GM23338 (cell line): ENCODE measurements at regions not wholly inside any gene's neighbourhood (a gene's known extent, or its start where the extent isn't known, plus 50 kb on each side); places are given as distances from the start of the nearest gene placed in this dataset.

Experiments
- ATAC-seq: fragments of 200-7000 bp; cut with Tn5 transposase; 3 replicates; pipeline ENCODE4 v1.9.1; 2020
- DNase-seq: peaks from one replicate; pipeline ENCODE4 v3.0.0-alpha.2; 2015; ENCODE audit warnings: low spot score
- H2AFZ ChIP-seq: fragments of 200-600 bp; sonication (generic); 2 replicates; pipeline ENCODE4 v1.8.0; 2016; ENCODE audit warnings: antibody characterized with exemption, mild to moderate bottlenecking, moderate library complexity
- H3F3A ChIP-seq: fragments of 200-600 bp; sonication (generic); replicated peaks from 2 replicates; pipeline ENCODE4 v1.8.0; 2017; ENCODE audit warnings: antibody characterized with exemption, mixed run types, low read depth
- H3K27ac ChIP-seq: fragments of 200-600 bp; sonication (generic); 2 replicates; pipeline ENCODE4 v1.6.1; 2016; ENCODE audit warnings: low read depth
- H3K27me3 ChIP-seq: fragments of 200-600 bp; sonication (generic); 2 replicates; pipeline ENCODE4 v1.8.0; 2016; ENCODE audit warnings: mild to moderate bottlenecking, mixed run types, moderate library complexity; ENCODE audit not compliant: insufficient read depth
- H3K36me3 ChIP-seq: fragments of 200-600 bp; sonication (generic); 2 replicates; pipeline ENCODE4 v1.8.0; 2016; ENCODE audit warnings: mild to moderate bottlenecking; ENCODE audit not compliant: insufficient read depth
- H3K4me1 ChIP-seq: fragments of 200-600 bp; sonication (generic); 2 replicates; pipeline ENCODE4 v1.8.0; 2016; ENCODE audit warnings: mild to moderate bottlenecking, moderate library complexity; ENCODE audit not compliant: insufficient read depth
- H3K4me2 ChIP-seq: fragments of 200-600 bp; sonication (generic); 2 replicates; pipeline ENCODE4 v1.7.1; 2017; ENCODE audit warnings: mixed run types
- H3K4me3 ChIP-seq: fragments of 200-600 bp; sonication (generic); 2 replicates; pipeline ENCODE4 v1.6.1; 2016; ENCODE audit warnings: mixed run types
- H3K79me2 ChIP-seq: fragments of 200-600 bp; sonication (generic); replicated peaks from 2 replicates; pipeline ENCODE4 v1.8.0; 2017; ENCODE audit warnings: mild to moderate bottlenecking; ENCODE audit not compliant: insufficient read depth
- H3K9me2 ChIP-seq: fragments of 200-600 bp; sonication (generic); 2 replicates; pipeline ENCODE4 v1.8.0; 2017; ENCODE audit not compliant: insufficient read depth
- H4K20me1 ChIP-seq: fragments of 200-600 bp; sonication (generic); replicated peaks from 2 replicates; pipeline ENCODE4 v1.8.0; 2017; ENCODE audit warnings: mild to moderate bottlenecking; ENCODE audit not compliant: insufficient read depth
- H3K27ac Mint-ChIP-seq: 2 replicates; pipeline ENCODE4 v1.8.0; 2020; ENCODE audit warnings: inconsistent platforms, mild to moderate bottlenecking, moderate library complexity, mixed read lengths
- H3K27me3 Mint-ChIP-seq: 3 replicates; pipeline ENCODE4 v1.8.0; 2022; ENCODE audit warnings: low read depth, mild to moderate bottlenecking, moderate library complexity, mixed read lengths, inconsistent platforms; ENCODE audit not compliant: insufficient read depth, poor library complexity
- H3K36me3 Mint-ChIP-seq: 3 replicates; pipeline ENCODE4 v1.8.0; 2021; ENCODE audit warnings: low read depth, mild to moderate bottlenecking, inconsistent platforms, moderate library complexity, mixed read lengths
- H3K4me1 Mint-ChIP-seq: 3 replicates; pipeline ENCODE4 v1.8.0; 2020; ENCODE audit warnings: mild to moderate bottlenecking, inconsistent platforms, mixed read lengths
- H3K4me3 Mint-ChIP-seq: 3 replicates; pipeline ENCODE4 v1.8.0; 2021; ENCODE audit warnings: moderate library complexity, mild to moderate bottlenecking, inconsistent platforms, mixed read lengths
- H3K9me3 Mint-ChIP-seq: 3 replicates; pipeline ENCODE4 v1.8.0; 2020; ENCODE audit warnings: moderate library complexity, mild to moderate bottlenecking, inconsistent platforms, mixed read lengths
- EZH2 ChIP-seq: fragments of 200-600 bp; sonication (generic); IDR thresholded peaks from one replicate; pipeline ENCODE4 v1.8.0; 2017; ENCODE audit warnings: antibody characterized with exemption, mild to moderate bottlenecking, low read depth; ENCODE audit not compliant: unreplicated experiment
- NANOG ChIP-seq: IDR thresholded peaks from 2 replicates; pipeline ENCODE4 v1.6.1; 2016; ENCODE audit warnings: antibody characterized with exemption, borderline replicate concordance
- STAT1 ChIP-seq: IDR thresholded peaks from one replicate; pipeline ENCODE4 v1.6.1; 2016; ENCODE audit warnings: antibody characterized with exemption; ENCODE audit not compliant: unreplicated experiment
- ZNF331 ChIP-seq: fragments of 250-450 bp; sonication (Bioruptor Pico); IDR thresholded peaks from 2 replicates; pipeline ENCODE4 v1.5.0; 2020; ENCODE audit warnings: low read depth, mild to moderate bottlenecking, moderate library complexity
- TF ChIP-seq, protein P1 (sequence below): fragments of 250-450 bp; sonication (Bioruptor Pico); IDR thresholded peaks from 2 replicates; pipeline ENCODE4 v1.5.0; 2020; ENCODE audit warnings: mild to moderate bottlenecking, moderate library complexity
- TF ChIP-seq, protein P2 (sequence below): IDR thresholded peaks from 2 replicates; pipeline ENCODE4 v1.6.1; 2016; ENCODE audit warnings: antibody characterized with exemption

DNA sequence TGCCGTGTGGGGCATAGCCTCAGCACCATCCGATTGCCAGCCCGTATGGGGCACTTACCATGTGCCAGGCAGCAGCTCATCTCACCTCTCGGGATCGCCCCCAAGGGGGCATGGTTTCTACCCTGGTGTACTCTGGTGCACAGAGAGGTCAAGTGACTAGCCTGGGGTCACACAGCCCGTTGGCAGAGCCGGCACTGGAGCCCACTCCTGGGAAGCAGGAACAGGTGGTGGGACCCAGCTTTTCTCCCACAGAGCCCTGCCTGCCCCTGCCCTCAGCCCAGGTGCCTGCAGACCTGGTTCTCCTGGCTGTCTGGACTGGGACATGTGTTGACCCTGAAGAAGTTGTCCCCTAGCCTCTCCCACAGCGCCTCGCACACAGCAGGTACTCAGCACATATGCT, 141.8 kb upstream of the CIBAR2 start (continued):
- TF ChIP-seq, protein P1, sequence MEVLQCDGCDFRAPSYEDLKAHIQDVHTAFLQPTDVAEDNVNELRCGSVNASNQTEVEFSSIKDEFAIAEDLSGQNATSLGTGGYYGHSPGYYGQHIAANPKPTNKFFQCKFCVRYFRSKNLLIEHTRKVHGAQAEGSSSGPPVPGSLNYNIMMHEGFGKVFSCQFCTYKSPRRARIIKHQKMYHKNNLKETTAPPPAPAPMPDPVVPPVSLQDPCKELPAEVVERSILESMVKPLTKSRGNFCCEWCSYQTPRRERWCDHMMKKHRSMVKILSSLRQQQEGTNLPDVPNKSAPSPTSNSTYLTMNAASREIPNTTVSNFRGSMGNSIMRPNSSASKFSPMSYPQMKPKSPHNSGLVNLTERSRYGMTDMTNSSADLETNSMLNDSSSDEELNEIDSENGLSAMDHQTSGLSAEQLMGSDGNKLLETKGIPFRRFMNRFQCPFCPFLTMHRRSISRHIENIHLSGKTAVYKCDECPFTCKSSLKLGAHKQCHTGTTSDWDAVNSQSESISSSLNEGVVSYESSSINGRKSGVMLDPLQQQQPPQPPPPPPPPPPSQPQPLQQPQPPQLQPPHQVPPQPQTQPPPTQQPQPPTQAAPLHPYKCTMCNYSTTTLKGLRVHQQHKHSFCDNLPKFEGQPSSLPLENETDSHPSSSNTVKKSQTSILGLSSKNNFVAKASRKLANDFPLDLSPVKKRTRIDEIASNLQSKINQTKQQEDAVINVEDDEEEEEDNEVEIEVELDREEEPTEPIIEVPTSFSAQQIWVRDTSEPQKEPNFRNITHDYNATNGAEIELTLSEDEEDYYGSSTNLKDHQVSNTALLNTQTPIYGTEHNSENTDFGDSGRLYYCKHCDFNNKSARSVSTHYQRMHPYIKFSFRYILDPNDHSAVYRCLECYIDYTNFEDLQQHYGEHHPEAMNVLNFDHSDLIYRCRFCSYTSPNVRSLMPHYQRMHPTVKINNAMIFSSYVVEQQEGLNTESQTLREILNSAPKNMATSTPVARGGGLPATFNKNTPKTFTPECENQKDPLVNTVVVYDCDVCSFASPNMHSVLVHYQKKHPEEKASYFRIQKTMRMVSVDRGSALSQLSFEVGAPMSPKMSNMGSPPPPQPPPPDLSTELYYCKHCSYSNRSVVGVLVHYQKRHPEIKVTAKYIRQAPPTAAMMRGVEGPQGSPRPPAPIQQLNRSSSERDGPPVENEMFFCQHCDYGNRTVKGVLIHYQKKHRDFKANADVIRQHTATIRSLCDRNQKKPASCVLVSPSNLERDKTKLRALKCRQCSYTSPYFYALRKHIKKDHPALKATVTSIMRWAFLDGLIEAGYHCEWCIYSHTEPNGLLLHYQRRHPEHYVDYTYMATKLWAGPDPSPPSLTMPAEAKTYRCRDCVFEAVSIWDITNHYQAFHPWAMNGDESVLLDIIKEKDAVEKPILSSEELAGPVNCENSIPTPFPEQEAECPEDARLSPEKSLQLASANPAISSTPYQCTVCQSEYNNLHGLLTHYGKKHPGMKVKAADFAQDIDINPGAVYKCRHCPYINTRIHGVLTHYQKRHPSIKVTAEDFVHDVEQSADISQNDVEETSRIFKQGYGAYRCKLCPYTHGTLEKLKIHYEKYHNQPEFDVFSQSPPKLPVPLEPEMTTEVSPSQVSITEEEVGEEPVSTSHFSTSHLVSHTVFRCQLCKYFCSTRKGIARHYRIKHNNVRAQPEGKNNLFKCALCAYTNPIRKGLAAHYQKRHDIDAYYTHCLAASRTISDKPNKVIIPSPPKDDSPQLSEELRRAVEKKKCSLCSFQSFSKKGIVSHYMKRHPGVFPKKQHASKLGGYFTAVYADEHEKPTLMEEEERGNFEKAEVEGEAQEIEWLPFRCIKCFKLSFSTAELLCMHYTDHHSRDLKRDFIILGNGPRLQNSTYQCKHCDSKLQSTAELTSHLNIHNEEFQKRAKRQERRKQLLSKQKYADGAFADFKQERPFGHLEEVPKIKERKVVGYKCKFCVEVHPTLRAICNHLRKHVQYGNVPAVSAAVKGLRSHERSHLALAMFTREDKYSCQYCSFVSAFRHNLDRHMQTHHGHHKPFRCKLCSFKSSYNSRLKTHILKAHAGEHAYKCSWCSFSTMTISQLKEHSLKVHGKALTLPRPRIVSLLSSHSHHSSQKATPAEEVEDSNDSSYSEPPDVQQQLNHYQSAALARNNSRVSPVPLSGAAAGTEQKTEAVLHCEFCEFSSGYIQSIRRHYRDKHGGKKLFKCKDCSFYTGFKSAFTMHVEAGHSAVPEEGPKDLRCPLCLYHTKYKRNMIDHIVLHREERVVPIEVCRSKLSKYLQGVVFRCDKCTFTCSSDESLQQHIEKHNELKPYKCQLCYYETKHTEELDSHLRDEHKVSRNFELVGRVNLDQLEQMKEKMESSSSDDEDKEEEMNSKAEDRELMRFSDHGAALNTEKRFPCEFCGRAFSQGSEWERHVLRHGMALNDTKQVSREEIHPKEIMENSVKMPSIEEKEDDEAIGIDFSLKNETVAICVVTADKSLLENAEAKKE (CRISPR knock-in tag): no peak
- TF ChIP-seq NANOG (no peak), ZNF331 (no peak)

DNA sequence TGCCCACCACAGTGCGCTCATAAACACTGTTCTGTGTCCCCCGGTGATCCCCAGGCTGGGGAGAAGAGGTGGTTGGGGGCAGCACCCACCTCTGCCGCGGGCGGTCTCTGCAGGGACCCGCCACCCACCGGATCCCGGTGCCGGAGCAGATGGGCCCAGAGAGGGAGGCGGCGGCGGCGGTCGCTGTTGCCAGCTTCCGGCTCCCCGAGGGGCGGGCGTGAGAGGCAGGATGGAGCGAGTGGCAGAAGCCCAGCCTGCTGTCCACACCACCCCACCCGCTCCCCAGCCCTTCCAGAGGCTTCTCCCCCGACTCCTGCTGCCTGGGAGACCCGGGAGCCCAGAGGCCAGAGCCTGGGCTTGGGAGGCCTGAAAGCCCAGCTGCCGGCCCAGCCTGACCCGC, 142.6 kb upstream of the CIBAR2 start:
- Mint-ChIP-seq H3K9me3 (no peaks in the 10 kb centered on the region), H3K4me1 (peaks cover 10% of the 10 kb centered on the region; the same call in 2 of the 3 replicates), H3K27ac (no peak overlapping the region), H3K27me3 (peaks cover 6% of the 10 kb centered on the region), H3K36me3 (no peaks in the 10 kb centered on the region), H3K4me3 (no peak overlapping the region)
- Histone ChIP-seq H3F3A (no peaks in the 10 kb centered on the region), H4K20me1 (no peaks in the 10 kb centered on the region), H3K79me2 (0 out of 2 replicates have a peak, but pooled peaks cover 5% of the 10 kb centered on the region), H3K27ac (no peak overlapping the region), H3K9me2 (no peaks in the 10 kb centered on the region), H3K36me3 (no peaks in the 10 kb centered on the region), H2AFZ (no peak overlapping the region), H3K4me3 (no peak overlapping the region), H3K4me2 (no peak overlapping the region), H3K4me1 (no peaks in the 10 kb centered on the region), H3K27me3 (no peaks in the 10 kb centered on the region)
- DNase-seq (no peak), ATAC-seq (no peak)
- TF ChIP-seq STAT1: no peak
- TF ChIP-seq, protein P1 (CRISPR knock-in tag): no peak
- TF ChIP-seq, protein P2, sequence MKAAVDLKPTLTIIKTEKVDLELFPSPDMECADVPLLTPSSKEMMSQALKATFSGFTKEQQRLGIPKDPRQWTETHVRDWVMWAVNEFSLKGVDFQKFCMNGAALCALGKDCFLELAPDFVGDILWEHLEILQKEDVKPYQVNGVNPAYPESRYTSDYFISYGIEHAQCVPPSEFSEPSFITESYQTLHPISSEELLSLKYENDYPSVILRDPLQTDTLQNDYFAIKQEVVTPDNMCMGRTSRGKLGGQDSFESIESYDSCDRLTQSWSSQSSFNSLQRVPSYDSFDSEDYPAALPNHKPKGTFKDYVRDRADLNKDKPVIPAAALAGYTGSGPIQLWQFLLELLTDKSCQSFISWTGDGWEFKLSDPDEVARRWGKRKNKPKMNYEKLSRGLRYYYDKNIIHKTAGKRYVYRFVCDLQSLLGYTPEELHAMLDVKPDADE: no peak
- TF ChIP-seq EZH2: no peak
